HG03457 (cell line): ENCODE measurements at regions not wholly inside any gene's neighbourhood (a gene's known extent, or its start where the extent isn't known, plus 50 kb on each side); places are given as distances from the start of the nearest gene placed in this dataset.
"Not testable (repeated sequence)": the region's sequence is repeated elsewhere in the genome, so short reads cannot be mapped to it uniquely, and the experiment has no call there.

ENCODE experiments used
- ATAC-seq: cut with Tn5 transposase; IDR thresholded peaks from one replicate; pipeline ENCODE4 v1.9.1; 2021; ENCODE audit warnings: moderate number of reproducible peaks; ENCODE audit not compliant: unreplicated experiment

DNA sequence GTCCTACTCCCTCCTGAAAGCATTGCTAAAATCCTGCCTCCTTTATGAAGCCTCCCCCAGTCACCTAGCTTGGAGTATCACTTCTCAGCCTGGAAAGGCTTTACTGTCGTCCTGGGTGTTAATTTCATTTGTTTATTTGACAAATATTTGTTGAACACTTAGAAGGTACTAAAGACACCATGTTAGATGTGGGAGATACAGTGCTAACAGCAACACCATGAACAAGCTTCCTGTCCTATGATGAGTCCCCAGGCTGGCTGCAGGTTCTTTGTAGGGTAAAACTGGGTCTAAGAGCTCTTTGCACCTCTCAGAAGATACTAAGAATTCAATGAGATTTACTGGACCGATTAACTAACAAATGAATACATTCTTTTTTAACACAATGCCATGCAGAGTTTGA is 109.2 kb upstream of the TMEM170B start:
- ATAC-seq = peak; percentile 8

DNA sequence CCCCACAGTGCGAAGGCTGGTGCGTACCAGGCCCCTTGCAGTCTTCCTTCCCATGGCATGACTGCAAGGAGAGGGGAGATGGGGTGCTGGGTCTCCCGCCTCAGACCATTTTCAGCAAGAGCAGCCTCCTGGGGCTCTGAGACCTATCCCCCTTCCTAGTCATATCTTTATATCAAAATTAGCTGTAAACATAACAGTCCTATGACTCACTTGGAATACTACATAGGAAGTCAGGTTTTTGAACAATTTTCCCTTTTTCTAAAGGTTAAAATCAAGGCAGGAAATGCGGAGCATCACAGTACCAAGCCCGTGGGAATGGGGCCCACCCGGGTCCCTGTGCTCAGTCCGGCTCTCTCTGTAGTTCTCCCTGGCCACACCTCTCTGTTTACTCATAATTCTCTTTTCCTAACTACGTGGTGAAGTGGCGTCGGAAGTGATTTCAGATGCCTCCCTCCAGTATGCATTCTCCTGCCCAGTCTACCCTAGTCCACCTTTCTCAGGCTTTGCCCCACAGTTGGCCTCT is 109.8 kb upstream of the TMEM170B start:
- ATAC-seq = no peak

DNA sequence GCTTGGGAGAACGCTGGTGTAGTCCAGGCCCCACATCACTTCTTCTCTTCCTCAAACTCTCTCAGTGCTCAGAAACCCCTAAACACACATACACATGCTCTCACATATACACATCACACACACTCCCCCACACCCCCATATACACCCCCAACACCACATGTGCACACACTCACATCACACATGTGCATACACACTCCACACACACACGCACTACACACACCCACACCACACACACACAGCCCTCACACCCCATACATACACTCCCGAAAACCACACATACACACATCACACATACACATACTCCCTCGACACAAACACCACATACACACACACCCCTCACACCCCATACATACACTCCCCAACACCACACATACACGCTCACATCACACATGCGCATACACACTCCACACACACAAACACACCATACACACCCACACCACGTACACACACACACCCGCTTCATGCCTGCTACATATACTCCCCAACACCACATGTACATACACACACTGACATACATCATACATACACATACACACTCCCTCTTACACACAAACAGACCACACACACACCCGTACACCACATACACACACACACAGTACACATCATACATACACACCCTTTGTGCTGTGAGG is 110.3 kb upstream of the TMEM170B start:
- no peak for ATAC-seq

- ATAC-seq = no peak
These were observed 111.0 kb upstream of the TMEM170B start for GRCh38 chr6:11426571-11426970.

GRCh38 chr6:11425876-11426275 is 111.7 kb upstream of the TMEM170B start:
- no peak for ATAC-seq

- ATAC-seq = no peak
These were observed 112.1 kb upstream of the TMEM170B start for GRCh38 chr6:11425431-11425871.

DNA sequence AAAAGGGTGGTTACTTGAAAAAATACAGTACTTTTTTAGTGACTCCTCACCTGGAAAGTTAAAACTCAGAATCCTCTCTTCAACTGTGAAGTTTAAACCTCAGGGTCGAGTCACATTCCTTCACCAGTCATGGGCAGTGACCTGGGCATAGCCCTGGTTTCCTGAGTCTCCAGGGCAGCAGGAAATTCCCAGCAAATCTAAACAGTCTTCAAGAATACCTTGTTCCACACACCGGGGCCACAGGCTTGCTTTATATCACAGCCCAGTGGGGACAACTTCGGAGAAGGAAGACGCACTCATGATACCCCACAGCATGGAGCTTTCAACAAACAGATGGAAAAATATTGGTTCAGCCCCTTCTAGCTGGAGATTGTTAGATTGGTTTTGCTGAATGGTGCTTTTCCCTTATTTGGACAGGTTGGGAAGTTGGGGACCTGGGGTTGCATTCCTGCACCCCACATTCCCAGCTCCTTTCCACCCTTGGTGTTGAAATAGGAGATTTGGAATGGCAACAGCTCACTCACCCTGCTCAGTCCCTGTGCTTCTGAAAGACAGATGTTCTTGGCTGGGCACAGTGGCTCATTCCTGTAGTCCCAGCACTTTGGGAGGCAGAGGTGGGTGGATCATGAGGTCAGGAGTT is 113.0 kb upstream of the TMEM170B start:
- ATAC-seq = no peak

DNA sequence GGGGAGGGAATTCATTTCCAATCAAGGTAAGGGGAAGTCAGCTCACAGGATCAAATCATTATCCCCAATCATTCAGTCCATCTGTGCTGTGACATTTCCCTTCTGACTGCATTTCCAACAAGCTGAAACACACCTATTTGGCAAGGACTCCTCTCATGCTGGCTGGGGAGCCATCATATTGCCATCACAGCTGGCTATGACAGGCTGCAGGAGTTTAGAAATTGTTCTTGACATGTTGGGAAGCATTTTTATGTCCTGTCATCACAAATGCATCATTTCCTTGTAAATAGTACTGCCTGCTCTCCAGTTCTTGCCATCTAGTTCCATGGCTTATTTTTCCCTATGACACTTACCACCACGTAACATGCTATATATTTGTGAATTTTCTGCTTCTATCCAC is 113.9 kb upstream of the TMEM170B start:
- no peak for ATAC-seq

- no peak for ATAC-seq
These were observed 114.5 kb upstream of the TMEM170B start for GRCh38 chr6:11423072-11423471.

- ATAC-seq = no peak
These were observed 117.6 kb upstream of the TMEM170B start for GRCh38 chr6:11419763-11420453.

- no peak for ATAC-seq
These were observed 119.2 kb upstream of the TMEM170B start for GRCh38 chr6:11418290-11418905.

- ATAC-seq = no peak
These were observed 120.5 kb upstream of the TMEM170B start for GRCh38 chr6:11416936-11417576.

DNA sequence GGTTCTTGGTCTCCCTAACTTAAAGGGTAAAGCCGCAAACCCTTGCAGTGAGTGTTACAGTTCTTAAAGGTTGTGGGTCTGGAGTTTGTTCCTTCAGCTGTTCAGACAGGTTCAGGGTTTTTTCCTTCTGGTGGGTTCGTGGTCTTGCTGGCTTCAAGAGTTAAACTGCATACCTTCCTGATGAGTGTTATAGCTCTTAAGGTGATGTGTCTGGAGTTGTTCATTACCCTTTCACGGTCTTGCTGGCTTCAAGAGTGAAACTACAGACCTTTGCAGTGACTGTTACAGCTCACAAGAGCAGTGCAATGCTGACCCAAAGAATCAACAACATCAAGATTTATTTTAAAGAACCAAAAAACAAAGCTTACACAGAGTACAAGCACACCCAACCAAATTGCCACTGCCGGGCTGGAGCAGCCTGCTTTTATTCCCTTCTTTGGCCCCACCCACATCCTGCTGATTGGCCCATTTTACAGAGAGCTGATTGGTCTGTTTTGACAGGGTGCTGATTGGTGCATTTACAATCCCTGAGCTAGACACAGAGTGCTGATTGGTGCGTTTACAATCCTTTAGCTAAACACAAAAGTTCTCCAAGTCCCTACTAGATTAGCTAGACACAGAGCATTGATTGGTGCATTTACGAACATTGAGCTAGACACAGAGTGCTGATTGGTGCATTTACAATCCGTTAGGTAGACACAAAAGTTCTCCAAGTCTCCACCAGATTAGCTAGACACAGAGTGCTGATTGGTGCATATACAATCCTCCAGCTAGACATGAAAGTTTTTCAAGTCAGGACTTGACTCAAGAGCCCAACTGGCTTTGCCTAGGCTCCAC is 121.2 kb upstream of the TMEM170B start:
- ATAC-seq = not testable (repeated sequence)

DNA sequence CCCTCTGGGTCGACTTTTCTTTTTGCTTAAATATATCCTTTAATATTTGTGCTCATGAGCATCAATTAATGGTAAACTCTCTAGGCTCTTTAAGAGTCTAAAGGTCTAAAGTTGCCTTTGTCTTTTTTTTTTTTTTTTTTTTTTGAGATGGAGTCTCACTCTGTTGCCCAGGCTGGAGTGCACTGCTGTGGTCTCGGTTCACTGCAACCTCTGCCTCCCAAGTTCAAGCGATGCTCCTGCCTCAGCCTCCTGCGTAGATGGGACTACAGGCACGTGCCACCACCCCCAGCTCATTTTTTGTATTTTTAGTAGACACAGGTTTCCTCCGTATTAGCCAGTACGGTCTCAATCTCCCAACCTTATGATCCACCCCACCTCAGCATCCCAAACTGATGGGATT is 122.0 kb upstream of the TMEM170B start:
- ATAC-seq = no peak

- ATAC-seq = no peak
These were observed 123.2 kb upstream of the TMEM170B start for GRCh38 chr6:11414176-11414963.

DNA sequence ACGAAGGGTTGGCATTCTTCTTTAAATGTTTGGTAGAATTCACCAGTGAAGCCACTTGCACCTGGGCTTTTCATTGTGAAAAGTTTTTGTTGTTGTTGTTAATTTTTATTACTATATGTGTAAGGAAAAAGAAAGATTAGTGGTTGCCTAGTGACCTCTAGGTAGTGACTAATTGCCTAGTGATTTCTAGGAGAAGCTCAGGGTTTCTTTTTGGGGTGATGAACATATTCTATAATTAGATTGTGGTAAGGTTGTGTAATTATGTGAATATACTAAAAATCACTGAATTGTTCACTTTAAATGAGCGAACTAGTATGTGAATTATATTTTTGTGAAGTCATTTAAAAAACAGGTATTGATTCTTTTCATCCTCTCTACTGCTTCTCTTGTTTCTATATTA is 123.8 kb upstream of the TMEM170B start:
- ATAC-seq = no peak

DNA sequence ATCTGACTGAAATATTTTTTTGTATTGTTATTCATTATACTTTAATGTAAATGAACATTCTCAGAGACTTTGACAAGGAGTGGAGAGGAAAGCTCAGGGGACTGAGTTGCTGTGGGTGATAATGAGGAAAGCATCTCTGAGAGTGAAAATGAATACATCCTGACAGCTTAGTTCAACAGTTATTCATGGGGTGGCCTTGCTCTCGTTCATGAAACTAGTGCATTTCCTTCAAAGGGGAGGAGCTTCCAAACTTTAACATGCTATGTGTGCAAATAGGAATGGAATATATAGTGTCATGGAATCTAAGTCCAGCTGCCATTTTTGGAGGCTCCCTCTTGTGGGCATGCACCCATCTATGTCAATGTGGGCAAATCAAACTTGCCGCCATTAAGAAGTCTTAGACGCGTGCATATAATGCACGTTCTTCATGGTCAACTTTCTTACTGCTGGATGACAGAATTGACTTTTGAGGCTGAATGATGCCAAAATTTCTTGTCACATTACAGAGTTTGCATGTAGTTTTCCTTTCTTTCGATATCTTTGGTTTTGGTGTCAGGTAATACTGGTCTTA is 124.3 kb upstream of the TMEM170B start:
- ATAC-seq = no peak

- ATAC-seq = no peak
These were observed 124.9 kb upstream of the TMEM170B start for GRCh38 chr6:11412616-11413015.

DNA sequence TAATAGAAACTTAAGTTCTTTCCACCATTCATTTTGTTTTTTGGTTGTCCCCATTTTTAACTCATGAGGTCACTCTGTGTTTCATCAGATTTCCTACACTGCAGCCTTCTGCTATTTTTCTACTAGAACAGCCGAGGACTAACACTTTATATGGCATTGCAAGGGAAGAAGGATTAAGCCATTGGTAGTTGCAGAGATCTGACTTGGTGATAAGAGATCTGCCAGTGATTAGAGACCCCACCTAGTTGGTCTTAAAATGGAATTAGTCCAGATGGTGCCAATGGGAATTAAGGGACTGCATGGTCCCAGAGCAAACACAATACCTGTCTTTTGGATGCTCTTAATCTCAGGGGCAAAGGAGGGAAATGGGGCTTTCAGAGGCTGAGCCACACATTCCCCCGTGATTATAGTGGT is 125.5 kb upstream of the TMEM170B start:
- ATAC-seq = no peak
